ENCODE measurements at regions not wholly inside any gene's neighbourhood (a gene's known extent, or its start where the extent isn't known, plus 50 kb on each side); places are given as distances from the start of the nearest gene placed in this dataset.

DNA sequence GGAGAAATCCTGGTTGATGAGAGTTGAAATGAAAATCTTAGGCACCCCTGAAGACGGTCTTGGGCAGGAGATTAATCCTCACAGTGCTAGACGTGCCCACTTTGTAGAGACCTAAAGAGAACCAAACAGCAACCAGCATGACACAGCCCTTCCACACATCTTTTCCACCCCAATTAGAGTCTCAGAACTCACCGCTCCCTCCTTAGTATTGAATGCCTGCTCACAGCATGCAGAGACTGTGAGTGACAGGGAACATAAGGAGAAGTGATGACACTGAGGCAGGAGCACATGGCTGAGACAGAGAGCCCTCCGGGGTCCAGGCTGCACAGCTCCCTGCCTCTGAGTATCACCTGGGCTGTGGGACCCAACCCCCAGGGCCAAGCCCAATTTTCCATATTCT lies 367.6 kb downstream of the EIPR1 start:
- no peak overlapping the region for H4K8ac ChIP-seq (ENCODE audit: low read length)
- no peaks in the 10 kb centered on the region for H3K27me3 ChIP-seq (ENCODE audit: control insufficient read depth in 1 of 2, insufficient read depth in 1 of 2, low read length in 2 of 2)
- H3K4me1 ChIP-seq (ENCODE audit: control insufficient read depth, insufficient read depth, low read depth, low read length): no peaks in the 10 kb centered on the region
- 74% methylated on average over 4 of the region's 4 CpGs for WGBS
- H4K91ac ChIP-seq (ENCODE audit: low read length): no peak overlapping the region
- no peak overlapping the region for H3K4me3 ChIP-seq (ENCODE audit: insufficient read depth in 1 of 2, low read depth in 1 of 2, low read length in 2 of 2)
- no peak overlapping the region for H2BK15ac ChIP-seq (ENCODE audit: low read depth, poor library complexity, severe bottlenecking)
- no peak overlapping the region for H2BK12ac ChIP-seq (ENCODE audit: low read length in 2 of 2)
- H2BK120ac ChIP-seq (ENCODE audit: low read depth, low read length): no peak overlapping the region
- H3K36me3 ChIP-seq (ENCODE audit: control insufficient read depth in 1 of 2, insufficient read depth in 2 of 2, low read depth in 1 of 2, low read length in 2 of 2): no peaks in the 10 kb centered on the region
- H3K23ac ChIP-seq (ENCODE audit: low read length in 2 of 2): no peak overlapping the region
- H3K4me2 ChIP-seq (ENCODE audit: low read length, poor library complexity, severe bottlenecking): no peak overlapping the region
- H3K18ac ChIP-seq (ENCODE audit: low read depth in 1 of 2, low read length in 2 of 2): no peak overlapping the region
- H3K9ac ChIP-seq (ENCODE audit: low read length): no peak overlapping the region
- peaks cover 4% of the 10 kb centered on the region for H3K9me3 ChIP-seq (ENCODE audit: control insufficient read depth, low read length)
- no peak overlapping the region for H2AFZ ChIP-seq (ENCODE audit: low read depth, low read length)
- no peaks in the 10 kb centered on the region for H3K79me1 ChIP-seq (replicated peaks; ENCODE audit: low read length, poor library complexity, severe bottlenecking)
- H3K27ac ChIP-seq (ENCODE audit: low read length, poor library complexity, severe bottlenecking): no peak overlapping the region
- H2AK5ac ChIP-seq (ENCODE audit: low read length, severe bottlenecking): no peak overlapping the region
- H3K14ac ChIP-seq (ENCODE audit: low read length in 2 of 2): no peak overlapping the region
- no peak overlapping the region for H2BK5ac ChIP-seq (ENCODE audit: low read depth, low read length, poor library complexity, severe bottlenecking)
- H3K4ac ChIP-seq (ENCODE audit: low read depth in 1 of 2, low read length in 2 of 2): no peak overlapping the region
- DNase-seq: no peak

DNA sequence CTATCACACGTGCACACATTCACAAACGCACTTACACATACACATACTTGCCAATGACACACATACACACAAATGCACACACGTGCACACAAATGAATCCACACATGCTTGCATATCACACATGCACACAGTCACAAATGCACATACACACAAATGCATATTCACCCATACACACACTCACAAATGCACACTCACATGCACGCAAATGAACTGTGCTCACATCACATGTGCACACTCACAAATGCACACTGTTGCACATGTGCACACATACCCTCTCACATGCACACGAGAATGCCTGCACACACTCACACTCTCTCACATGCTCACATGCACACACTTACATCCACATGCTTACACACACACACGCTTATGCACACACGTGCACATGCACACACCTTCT lies 368.1 kb downstream of the EIPR1 start:
- DNase-seq: no peak
- Histone ChIP-seq H2AFZ (ENCODE audit: low read depth, low read length) (no peak overlapping the region), H3K4me2 (ENCODE audit: low read length, poor library complexity, severe bottlenecking) (no peak overlapping the region), H3K18ac (ENCODE audit: low read depth in 1 of 2, low read length in 2 of 2) (no peak overlapping the region), H3K27ac (ENCODE audit: low read length, poor library complexity, severe bottlenecking) (no peak overlapping the region), H4K91ac (ENCODE audit: low read length) (no peak overlapping the region), H3K14ac (ENCODE audit: low read length in 2 of 2) (no peak overlapping the region), H3K36me3 (ENCODE audit: control insufficient read depth in 1 of 2, insufficient read depth in 2 of 2, low read depth in 1 of 2, low read length in 2 of 2) (no peaks in the 10 kb centered on the region), H4K8ac (ENCODE audit: low read length) (no peak overlapping the region), H3K4ac (ENCODE audit: low read depth in 1 of 2, low read length in 2 of 2) (no peak overlapping the region), H2BK5ac (ENCODE audit: low read depth, low read length, poor library complexity, severe bottlenecking) (no peak overlapping the region), H3K9me3 (ENCODE audit: control insufficient read depth, low read length) (peaks cover 4% of the 10 kb centered on the region), H3K27me3 (ENCODE audit: control insufficient read depth in 1 of 2, insufficient read depth in 1 of 2, low read length in 2 of 2) (no peaks in the 10 kb centered on the region), H2BK120ac (ENCODE audit: low read depth, low read length) (no peak overlapping the region), H2BK15ac (ENCODE audit: low read depth, poor library complexity, severe bottlenecking) (no peak overlapping the region), H3K4me1 (ENCODE audit: control insufficient read depth, insufficient read depth, low read depth, low read length) (no peaks in the 10 kb centered on the region), H2BK12ac (ENCODE audit: low read length in 2 of 2) (no peak overlapping the region), H2AK5ac (ENCODE audit: low read length, severe bottlenecking) (no peak overlapping the region), H3K4me3 (ENCODE audit: insufficient read depth in 1 of 2, low read depth in 1 of 2, low read length in 2 of 2) (no peak overlapping the region), H3K9ac (ENCODE audit: low read length) (no peak overlapping the region), H3K79me1 (replicated peaks; ENCODE audit: low read length, poor library complexity, severe bottlenecking) (no peaks in the 10 kb centered on the region), H3K23ac (ENCODE audit: low read length in 2 of 2) (no peak overlapping the region)
- 77% methylated on average over 6 of the region's 7 CpGs for WGBS

DNA sequence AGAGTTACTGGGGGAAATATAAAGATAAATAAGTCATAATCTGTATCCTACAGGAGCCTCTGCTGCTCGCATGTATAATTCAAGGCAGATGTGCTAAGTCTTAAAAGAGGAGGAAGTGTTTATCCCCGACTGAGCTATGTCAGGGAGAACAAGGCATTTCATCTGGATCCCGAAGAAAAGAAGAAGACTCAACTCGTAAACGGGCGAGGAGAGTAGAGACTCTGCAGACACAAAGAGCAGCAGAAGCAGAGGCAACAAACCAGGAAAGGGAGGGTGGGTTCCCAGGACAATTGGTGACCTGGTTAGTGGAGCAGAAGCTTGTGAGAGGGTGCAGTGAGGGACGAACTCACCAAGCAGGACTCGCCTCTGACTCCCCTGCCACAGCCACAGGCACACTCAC lies 368.6 kb downstream of the EIPR1 start:
- 51% methylated on average over 8 of the region's 8 CpGs for WGBS

DNA sequence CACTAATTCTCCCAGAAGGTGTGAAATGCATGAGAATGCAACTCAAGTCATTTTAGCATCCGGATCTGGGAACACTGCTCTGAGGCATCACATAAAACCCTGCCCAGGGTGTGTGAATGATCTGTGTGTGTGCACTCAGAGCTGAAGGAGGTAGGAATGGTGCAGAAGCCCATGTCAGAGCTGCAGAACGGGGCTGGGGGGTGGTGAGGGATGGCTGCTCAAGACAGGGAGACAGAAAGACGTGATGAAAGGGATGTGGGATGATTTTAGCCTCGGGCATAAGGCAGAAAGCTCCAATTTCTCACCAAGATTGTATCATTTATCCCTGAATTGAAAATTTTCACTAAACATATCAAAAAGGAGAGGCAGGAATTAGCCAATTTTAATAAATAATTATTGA lies 369.1 kb downstream of the EIPR1 start:
- Histone ChIP-seq H2BK12ac (ENCODE audit: low read length in 2 of 2) (no peak overlapping the region), H3K4me3 (ENCODE audit: insufficient read depth in 1 of 2, low read depth in 1 of 2, low read length in 2 of 2) (no peak overlapping the region), H3K14ac (ENCODE audit: low read length in 2 of 2) (no peak overlapping the region), H2BK15ac (ENCODE audit: low read depth, poor library complexity, severe bottlenecking) (no peak overlapping the region), H3K79me1 (replicated peaks; ENCODE audit: low read length, poor library complexity, severe bottlenecking) (no peaks in the 10 kb centered on the region), H3K36me3 (ENCODE audit: control insufficient read depth in 1 of 2, insufficient read depth in 2 of 2, low read depth in 1 of 2, low read length in 2 of 2) (no peaks in the 10 kb centered on the region), H3K23ac (ENCODE audit: low read length in 2 of 2) (no peak overlapping the region), H3K27me3 (ENCODE audit: control insufficient read depth in 1 of 2, insufficient read depth in 1 of 2, low read length in 2 of 2) (no peaks in the 10 kb centered on the region), H3K4ac (ENCODE audit: low read depth in 1 of 2, low read length in 2 of 2) (no peak overlapping the region), H2BK5ac (ENCODE audit: low read depth, low read length, poor library complexity, severe bottlenecking) (no peak overlapping the region), H3K4me2 (ENCODE audit: low read length, poor library complexity, severe bottlenecking) (no peak overlapping the region), H3K18ac (ENCODE audit: low read depth in 1 of 2, low read length in 2 of 2) (no peak overlapping the region), H3K9ac (ENCODE audit: low read length) (no peak overlapping the region), H4K8ac (ENCODE audit: low read length) (no peak overlapping the region), H2AK5ac (ENCODE audit: low read length, severe bottlenecking) (no peak overlapping the region), H3K4me1 (ENCODE audit: control insufficient read depth, insufficient read depth, low read depth, low read length) (no peaks in the 10 kb centered on the region), H2AFZ (ENCODE audit: low read depth, low read length) (no peak overlapping the region), H2BK120ac (ENCODE audit: low read depth, low read length) (no peak overlapping the region), H3K27ac (ENCODE audit: low read length, poor library complexity, severe bottlenecking) (no peak overlapping the region), H4K91ac (ENCODE audit: low read length) (no peak overlapping the region), H3K9me3 (ENCODE audit: control insufficient read depth, low read length) (peaks cover 4% of the 10 kb centered on the region)
- no peak for DNase-seq
- WGBS: 88% methylated on average over 1 of the region's 4 CpGs

More for the DNA sequence above, 368.6 kb downstream of the EIPR1 start:
- Histone ChIP-seq H3K4me3 (ENCODE audit: insufficient read depth in 1 of 2, low read depth in 1 of 2, low read length in 2 of 2) (no peak overlapping the region), H3K23ac (ENCODE audit: low read length in 2 of 2) (no peak overlapping the region), H2AFZ (ENCODE audit: low read depth, low read length) (no peak overlapping the region), H3K27ac (ENCODE audit: low read length, poor library complexity, severe bottlenecking) (no peak overlapping the region), H3K9ac (ENCODE audit: low read length) (no peak overlapping the region), H2BK12ac (ENCODE audit: low read length in 2 of 2) (no peak overlapping the region), H3K27me3 (ENCODE audit: control insufficient read depth in 1 of 2, insufficient read depth in 1 of 2, low read length in 2 of 2) (no peaks in the 10 kb centered on the region), H4K8ac (ENCODE audit: low read length) (no peak overlapping the region), H3K14ac (ENCODE audit: low read length in 2 of 2) (no peak overlapping the region), H2BK15ac (ENCODE audit: low read depth, poor library complexity, severe bottlenecking) (no peak overlapping the region), H2BK5ac (ENCODE audit: low read depth, low read length, poor library complexity, severe bottlenecking) (no peak overlapping the region), H3K9me3 (ENCODE audit: control insufficient read depth, low read length) (peaks cover 4% of the 10 kb centered on the region), H3K4me2 (ENCODE audit: low read length, poor library complexity, severe bottlenecking) (no peak overlapping the region), H3K18ac (ENCODE audit: low read depth in 1 of 2, low read length in 2 of 2) (no peak overlapping the region), H2BK120ac (ENCODE audit: low read depth, low read length) (no peak overlapping the region), H3K4me1 (ENCODE audit: control insufficient read depth, insufficient read depth, low read depth, low read length) (no peaks in the 10 kb centered on the region), H4K91ac (ENCODE audit: low read length) (no peak overlapping the region), H3K79me1 (replicated peaks; ENCODE audit: low read length, poor library complexity, severe bottlenecking) (no peaks in the 10 kb centered on the region), H2AK5ac (ENCODE audit: low read length, severe bottlenecking) (no peak overlapping the region), H3K4ac (ENCODE audit: low read depth in 1 of 2, low read length in 2 of 2) (no peak overlapping the region), H3K36me3 (ENCODE audit: control insufficient read depth in 1 of 2, insufficient read depth in 2 of 2, low read depth in 1 of 2, low read length in 2 of 2) (no peaks in the 10 kb centered on the region)
- no peak for DNase-seq

Data from mesenchymal stem cell (in vitro differentiated cells and primary cell).